ENCODE measurements at regions not wholly inside any gene's neighbourhood (a gene's known extent, or its start where the extent isn't known, plus 50 kb on each side); places are given as distances from the start of the nearest gene placed in this dataset.
"Not testable (repeated sequence)": the region's sequence is repeated elsewhere in the genome, so short reads cannot be mapped to it uniquely, and the experiment has no call there.

- TF ChIP-seq CTCF (IDR thresholded peaks at IDR 0.05; ENCODE audit: control extremely low read depth in 1 of 3, insufficient read depth in 1 of 3, low read depth in 1 of 3, low read length in 3 of 3); POLR2A (IDR thresholded peaks at IDR 0.05; ENCODE audit: control extremely low read depth in 1 of 2, low read depth in 2 of 2, low read length in 2 of 2); EZH2 (IDR thresholded peaks at IDR 0.05; ENCODE audit: low read depth, low read length, severe bottlenecking); E2F6 (IDR thresholded peaks at IDR 0.05); FOSL1 (IDR thresholded peaks at IDR 0.05; ENCODE audit: insufficient read depth, low read depth, low read length); NRF1 (IDR thresholded peaks at IDR 0.05; ENCODE audit: low read depth, low read length); SP1 (IDR thresholded peaks at IDR 0.05; ENCODE audit: low read depth, low read length); KDM1A (IDR thresholded peaks at IDR 0.05; ENCODE audit: borderline replicate concordance, low read length); JUND (IDR thresholded peaks at IDR 0.05; ENCODE audit: low read length); TCF12 (IDR thresholded peaks at IDR 0.05; ENCODE audit: low read depth, low read length): not testable (repeated sequence)
Measured at GRCh38 chr11:69877704-69878103, 58.5 kb upstream of the FGF3 start.
